ENCODE measurements at regions not wholly inside any gene's neighbourhood (a gene's known extent, or its start where the extent isn't known, plus 50 kb on each side); places are given as distances from the start of the nearest gene placed in this dataset.

- TF ChIP-seq TAF1 (IDR thresholded peaks at IDR 0.05; ENCODE audit: low read depth) (no peak), MAX (IDR thresholded peaks at IDR 0.05) (no peak), RAD21 (IDR thresholded peaks at IDR 0.05; ENCODE audit: low read depth) (no peak), ZBTB7A (IDR thresholded peaks at IDR 0.05; ENCODE audit: low read depth) (no peak), FOXM1 (IDR thresholded peaks at IDR 0.05; ENCODE audit: borderline replicate concordance, low read depth) (no peak), YY1 (IDR thresholded peaks at IDR 0.05; ENCODE audit: low read depth) (no peak), TEAD4 (IDR thresholded peaks at IDR 0.05) (no peak), TCF12 (IDR thresholded peaks at IDR 0.05; ENCODE audit: low read depth) (no peak), CREB1 (IDR thresholded peaks at IDR 0.05; ENCODE audit: low read depth) (no peak), CEBPB (IDR thresholded peaks at IDR 0.05) (no peak)
Measured at GRCh38 chr3:18715208-18715607, 290.1 kb upstream of the SATB1 start.

All from Ishikawa (cell line).